ENCODE measurements at regions not wholly inside any gene's neighbourhood (a gene's known extent, or its start where the extent isn't known, plus 50 kb on each side); places are given as distances from the start of the nearest gene placed in this dataset.

GRCh38 chr11:28482666-28483065 is 374.5 kb downstream of the METTL15 start:
- no peak for DNase-seq
- no peaks in the 10 kb centered on the region for H3K36me3 Mint-ChIP-seq (ENCODE audit: low read depth)
- ATAC-seq (ENCODE audit: poor library complexity): no peak
- Histone ChIP-seq H3K4me1 (ENCODE audit: insufficient read depth, low read length) (no peaks in the 10 kb centered on the region), H3K9me3 (ENCODE audit: control insufficient read depth in 1 of 2, insufficient read depth in 1 of 2, low read length in 2 of 2) (no peaks in the 10 kb centered on the region), H3K27me3 (ENCODE audit: control insufficient read depth in 1 of 2, insufficient read depth in 2 of 2, low read length in 2 of 2) (no peaks in the 10 kb centered on the region), H3K4me3 (ENCODE audit: low read length) (no peak overlapping the region), H3K36me3 (ENCODE audit: insufficient read depth, low read length) (no peaks in the 10 kb centered on the region), H3K27ac (ENCODE audit: low read depth in 1 of 2, low read length in 2 of 2) (no peak overlapping the region)
- H3K9me3 Mint-ChIP-seq: no peaks in the 10 kb centered on the region
- intact Hi-C loops (cut with DNase I, micrococcal nuclease): no loop called here
- no peaks in the 10 kb centered on the region for H3K27me3 Mint-ChIP-seq
- TF ChIP-seq CTCF (IDR thresholded peaks at IDR 0.05): no peak
- H3K4me3 Mint-ChIP-seq: no peak overlapping the region
- ChIA-PET CTCF (no interaction called here), POLR2A (no interaction called here)
- no peak overlapping the region for H3K27ac Mint-ChIP-seq
- H3K4me1 Mint-ChIP-seq (ENCODE audit: low read depth): no peaks in the 10 kb centered on the region

DNA sequence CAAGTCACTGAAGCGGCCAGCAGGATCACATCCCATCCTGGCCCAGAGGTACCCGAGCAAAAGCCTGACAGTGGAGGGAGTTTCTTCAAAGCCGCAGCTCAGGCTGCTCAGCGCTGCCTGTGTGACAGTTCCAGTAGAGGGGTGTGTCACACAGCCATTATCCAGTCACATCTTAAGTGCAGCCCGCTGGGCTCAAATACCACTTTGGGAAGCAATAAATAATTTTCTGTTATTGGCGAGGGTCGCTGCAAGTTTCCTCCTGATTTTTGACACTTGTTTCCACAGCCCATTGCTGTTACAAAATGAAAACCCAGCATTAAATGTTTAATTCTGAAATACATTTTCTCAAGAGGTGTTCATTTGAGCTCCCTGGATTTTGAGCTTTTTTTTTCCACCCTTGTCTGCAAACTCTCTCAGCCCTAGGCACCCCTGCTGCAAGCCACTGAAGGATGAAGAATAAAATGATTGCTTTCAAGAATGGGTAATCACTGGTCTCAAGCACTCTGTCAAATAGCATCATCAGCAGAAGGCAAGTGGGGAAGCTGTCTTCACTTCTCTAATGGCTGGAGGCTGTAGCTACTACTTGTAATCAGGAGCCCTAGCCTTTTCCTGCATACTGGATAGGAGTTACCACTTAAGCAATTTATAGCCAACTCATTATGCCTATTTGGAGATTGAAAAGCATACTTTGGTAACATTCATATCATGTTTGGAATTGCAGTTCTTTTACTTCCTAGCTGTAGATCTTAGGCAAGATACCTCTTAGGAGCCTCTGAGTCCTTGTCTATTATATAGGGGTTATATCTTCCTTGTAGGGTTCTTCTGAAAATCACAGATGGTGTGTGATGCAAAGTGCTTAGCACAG is 373.7 kb downstream of the METTL15 start:
- H3K36me3 Mint-ChIP-seq (ENCODE audit: low read depth): no peaks in the 10 kb centered on the region
- H3K36me3 ChIP-seq (ENCODE audit: insufficient read depth, low read length): no peaks in the 10 kb centered on the region
- no peak for DNase-seq
- H3K4me3 Mint-ChIP-seq: no peak overlapping the region
- intact Hi-C loops (cut with DNase I, micrococcal nuclease): no loop called here
- H3K4me1 ChIP-seq (ENCODE audit: insufficient read depth, low read length): no peaks in the 10 kb centered on the region
- no peaks in the 10 kb centered on the region for H3K27me3 Mint-ChIP-seq
- no peaks in the 10 kb centered on the region for H3K4me1 Mint-ChIP-seq (ENCODE audit: low read depth)
- ChIA-PET CTCF (no interaction called here), POLR2A (no interaction called here)
- H3K27ac ChIP-seq (ENCODE audit: low read depth in 1 of 2, low read length in 2 of 2): no peak overlapping the region
- TF ChIP-seq CTCF (IDR thresholded peaks at IDR 0.05): no peak
- H3K27ac Mint-ChIP-seq: no peak overlapping the region
- H3K4me3 ChIP-seq (ENCODE audit: low read length): no peak overlapping the region
- no peak for ATAC-seq (ENCODE audit: poor library complexity)
- H3K9me3 ChIP-seq (ENCODE audit: control insufficient read depth in 1 of 2, insufficient read depth in 1 of 2, low read length in 2 of 2): no peaks in the 10 kb centered on the region
- H3K9me3 Mint-ChIP-seq: no peaks in the 10 kb centered on the region
- no peaks in the 10 kb centered on the region for H3K27me3 ChIP-seq (ENCODE audit: control insufficient read depth in 1 of 2, insufficient read depth in 2 of 2, low read length in 2 of 2)

GRCh38 chr11:28480406-28480805 is 372.2 kb downstream of the METTL15 start:
- no peak overlapping the region for H3K27ac Mint-ChIP-seq
- no peak for ATAC-seq (ENCODE audit: poor library complexity)
- no peak for TF ChIP-seq CTCF (IDR thresholded peaks at IDR 0.05)
- Histone ChIP-seq H3K4me1 (ENCODE audit: insufficient read depth, low read length) (no peaks in the 10 kb centered on the region), H3K27me3 (ENCODE audit: control insufficient read depth in 1 of 2, insufficient read depth in 2 of 2, low read length in 2 of 2) (no peaks in the 10 kb centered on the region), H3K27ac (ENCODE audit: low read depth in 1 of 2, low read length in 2 of 2) (no peak overlapping the region), H3K4me3 (ENCODE audit: low read length) (no peak overlapping the region), H3K9me3 (ENCODE audit: control insufficient read depth in 1 of 2, insufficient read depth in 1 of 2, low read length in 2 of 2) (no peaks in the 10 kb centered on the region), H3K36me3 (ENCODE audit: insufficient read depth, low read length) (no peaks in the 10 kb centered on the region)
- no peaks in the 10 kb centered on the region for H3K36me3 Mint-ChIP-seq (ENCODE audit: low read depth)
- intact Hi-C loops (cut with DNase I, micrococcal nuclease): no loop called here
- H3K4me3 Mint-ChIP-seq: no peak overlapping the region
- H3K27me3 Mint-ChIP-seq: no peaks in the 10 kb centered on the region
- no peaks in the 10 kb centered on the region for H3K9me3 Mint-ChIP-seq
- H3K4me1 Mint-ChIP-seq (ENCODE audit: low read depth): no peaks in the 10 kb centered on the region
- ChIA-PET POLR2A (no interaction called here), CTCF (no interaction called here)
- DNase-seq: no peak

All from CD4-positive, alpha-beta T cell (primary cell).